ENCODE measurements at regions not wholly inside any gene's neighbourhood (a gene's known extent, or its start where the extent isn't known, plus 50 kb on each side); places are given as distances from the start of the nearest gene placed in this dataset.

DNA sequence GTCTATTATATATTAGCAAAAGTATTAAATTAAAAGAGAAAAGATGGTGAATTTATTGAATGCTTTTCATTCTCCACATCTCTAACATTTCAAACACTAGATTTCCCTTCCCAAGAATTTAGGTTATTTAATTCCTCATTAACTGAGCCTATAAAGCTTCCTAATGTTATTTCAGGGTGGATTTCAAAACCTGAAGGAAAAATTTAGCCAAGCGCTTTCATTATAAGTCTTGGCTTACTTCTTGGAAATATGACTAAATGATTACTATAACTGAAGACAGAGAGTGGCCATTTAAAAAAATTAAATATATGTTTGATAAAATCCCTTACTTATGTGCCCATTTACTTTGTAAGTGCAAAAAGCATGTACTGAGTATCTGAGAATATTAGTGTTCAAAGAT lies 141.8 kb upstream of the ARSJ start:
- TF ChIP-seq CTCF (IDR thresholded peaks at IDR 0.05) (no peak), EZH2 (IDR thresholded peaks at IDR 0.05) (no peak), EZH2phosphoT487 (IDR thresholded peaks at IDR 0.05) (no peak)
